ENCODE measurements at regions not wholly inside any gene's neighbourhood (a gene's known extent, or its start where the extent isn't known, plus 50 kb on each side); places are given as distances from the start of the nearest gene placed in this dataset.

DNA sequence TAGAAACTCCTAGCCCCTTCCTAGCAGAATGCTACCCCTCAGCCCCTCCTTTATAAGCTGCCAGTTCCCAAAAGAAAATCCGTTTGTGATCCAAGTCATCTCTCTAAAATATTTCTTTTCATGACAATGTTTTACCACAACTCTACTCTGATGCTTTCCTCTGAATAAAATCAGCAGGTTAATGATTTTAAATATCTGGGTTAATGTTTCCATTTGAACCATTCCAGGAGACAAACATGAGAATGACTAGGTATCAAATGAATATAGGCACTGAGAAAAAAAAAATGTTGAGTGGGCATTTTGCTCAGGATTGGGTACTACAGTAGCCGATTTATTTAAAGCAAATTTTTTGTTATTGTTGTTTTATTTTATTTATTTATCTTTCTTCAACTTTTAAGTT, 360.3 kb downstream of the WDR11 start:
- intact Hi-C loops (cut with DNase I): no loop called here
- TF ChIP-seq CTCF (IDR thresholded peaks at IDR 0.05): no peak
- no peak for TF ChIP-seq POLR2A (IDR thresholded peaks at IDR 0.05)
- no peaks in the 10 kb centered on the region for H3K9me3 ChIP-seq
- no peaks in the 10 kb centered on the region for H3K27me3 ChIP-seq
- H3K27ac ChIP-seq: no peak overlapping the region
- no peak for DNase-seq
- H3K36me3 ChIP-seq: no peaks in the 10 kb centered on the region
- peaks cover 0 to 4% of the 10 kb centered on the region in 2 donors for H3K4me1 ChIP-seq
- H3K4me3 ChIP-seq (replicated peaks in 1 of 3): no peak overlapping the region
- 84 to 93% methylated on average over 2 of the region's 2 CpGs for WGBS, 2 donors

DNA sequence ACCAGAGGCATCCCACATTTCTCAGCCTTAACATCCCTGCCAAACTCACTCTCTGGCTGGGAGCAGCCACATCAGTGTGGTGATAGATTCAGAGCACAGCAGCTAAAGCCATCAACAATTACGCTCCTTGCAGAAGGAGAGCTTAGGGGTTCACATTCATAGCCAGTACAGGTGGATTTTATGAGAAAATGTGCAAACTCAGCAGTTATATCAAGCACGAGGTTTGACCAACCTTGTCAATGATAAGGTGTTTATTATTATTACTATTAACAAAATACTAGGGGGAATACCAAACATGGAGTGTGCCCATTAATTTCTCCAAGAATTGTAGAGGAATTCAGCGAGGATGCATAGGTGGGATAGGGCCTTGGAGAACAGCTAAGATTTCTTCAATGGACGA, 362.3 kb downstream of the WDR11 start:
- Histone ChIP-seq H3K4me1 (peaks cover 7 to 19% of the 10 kb centered on the region in 2 donors), H3K27ac (no peak overlapping the region), H3K4me3 (replicated peaks in 1 of 3) (no peak overlapping the region), H3K27me3 (no peaks in the 10 kb centered on the region), H3K36me3 (no peaks in the 10 kb centered on the region), H3K9me3 (no peaks in the 10 kb centered on the region)
- TF ChIP-seq CTCF (IDR thresholded peaks at IDR 0.05) (no peak), POLR2A (IDR thresholded peaks at IDR 0.05) (no peak)
- 85 to 86% methylated on average over 4 of the region's 4 CpGs for WGBS, 2 donors
- DNase-seq: no peak
- intact Hi-C loops (cut with DNase I): no loop called here

GRCh38 chr10:121216295-121216694, 365.1 kb downstream of the WDR11 start:
- WGBS, 2 donors: 66 to 74% methylated on average over 2 of the region's 2 CpGs
- intact Hi-C loops (cut with DNase I): no loop called here
- H3K27ac ChIP-seq: no peak overlapping the region

DNA sequence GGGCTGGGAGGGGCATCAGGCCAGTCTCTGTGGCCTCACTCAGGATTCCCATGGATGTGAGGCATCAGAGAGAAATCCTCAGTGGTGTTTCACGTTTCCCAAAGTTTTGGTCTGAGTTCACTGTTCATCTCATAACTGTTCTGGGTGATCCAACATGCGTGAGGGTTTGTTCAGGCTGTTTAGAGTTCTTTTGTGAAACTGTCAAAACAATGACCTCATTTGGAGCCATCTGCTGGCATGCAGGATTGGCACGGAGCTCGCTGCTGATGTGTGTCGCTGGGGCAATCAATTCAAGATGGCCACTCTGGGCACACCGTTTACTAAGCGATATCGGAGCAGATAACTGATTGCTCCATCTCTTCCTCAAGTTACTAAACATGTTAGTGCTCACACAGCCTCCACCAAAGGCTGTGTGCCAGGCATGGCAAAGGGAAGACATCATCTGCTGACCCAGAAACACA, 365.6 kb downstream of the WDR11 start:
- WGBS, 2 donors: 79 to 81% methylated on average over 8 of the region's 8 CpGs
- intact Hi-C loops (cut with DNase I): no loop called here
- Histone ChIP-seq H3K27me3 (no peaks in the 10 kb centered on the region), H3K4me1 (peaks cover 7 to 19% of the 10 kb centered on the region in 2 donors), H3K36me3 (no peaks in the 10 kb centered on the region), H3K9me3 (no peaks in the 10 kb centered on the region), H3K4me3 (replicated peaks in 1 of 3) (no peak overlapping the region), H3K27ac (no peak overlapping the region)
- peak; percentile 3 to 8 for DNase-seq
- TF ChIP-seq POLR2A (IDR thresholded peaks at IDR 0.05) (no peak), CTCF (IDR thresholded peaks at IDR 0.05) (no peak)

More at GRCh38 chr10:121216295-121216694, 365.1 kb downstream of the WDR11 start:
- H3K9me3 ChIP-seq: no peaks in the 10 kb centered on the region
- H3K4me1 ChIP-seq: peaks cover 7 to 19% of the 10 kb centered on the region in 2 donors
- no peaks in the 10 kb centered on the region for H3K27me3 ChIP-seq
- H3K4me3 ChIP-seq (replicated peaks in 1 of 3): no peak overlapping the region
- no peak for TF ChIP-seq POLR2A (IDR thresholded peaks at IDR 0.05)
- TF ChIP-seq CTCF (IDR thresholded peaks at IDR 0.05): no peak
- H3K36me3 ChIP-seq: no peaks in the 10 kb centered on the region
- DNase-seq: no peak

- intact Hi-C loops (cut with DNase I): no loop called here
- no peaks in the 10 kb centered on the region for H3K27me3 ChIP-seq
- peaks cover 7 to 19% of the 10 kb centered on the region in 2 donors for H3K4me1 ChIP-seq
- WGBS, 2 donors: 54% methylated on average over 7 of the region's 7 CpGs
- no peak overlapping the region for H3K4me3 ChIP-seq (replicated peaks in 1 of 3)
- no peak for DNase-seq
- H3K9me3 ChIP-seq: no peaks in the 10 kb centered on the region
- TF ChIP-seq CTCF (IDR thresholded peaks at IDR 0.05): no peak
- no peak for TF ChIP-seq POLR2A (IDR thresholded peaks at IDR 0.05)
- H3K27ac ChIP-seq: no peak overlapping the region
- H3K36me3 ChIP-seq: no peaks in the 10 kb centered on the region
Observed at GRCh38 chr10:121217331-121217730, 366.2 kb downstream of the WDR11 start.

Measured in thyroid gland (tissue), 4 donors.